Upper lobe of right lung (tissue), 1 donor: ENCODE measurements at regions not wholly inside any gene's neighbourhood (a gene's known extent, or its start where the extent isn't known, plus 50 kb on each side); places are given as distances from the start of the nearest gene placed in this dataset.

Source experiments
- ATAC-seq: fragments of 200-7000 bp; cut with Tn5 transposase; one replicate; pipeline ENCODE4 v1.9.1; 2020; ENCODE audit warnings: mild to moderate bottlenecking, moderate library complexity
- DNase-seq: peaks from one replicate; pipeline ENCODE4 v3.0.0-alpha.2; 2020
- H3K27ac ChIP-seq: fragments of 200-600 bp; one replicate; pipeline ENCODE4 v1.8.0; 2022
- H3K27me3 ChIP-seq: fragments of 200-600 bp; one replicate; pipeline ENCODE4 v1.8.0; 2022; ENCODE audit warnings: mild to moderate bottlenecking
- H3K36me3 ChIP-seq: fragments of 200-600 bp; one replicate; pipeline ENCODE4 v1.8.0; 2022
- H3K4me1 ChIP-seq: fragments of 200-600 bp; one replicate; pipeline ENCODE4 v1.8.0; 2022
- H3K4me3 ChIP-seq: fragments of 200-600 bp; one replicate; pipeline ENCODE4 v1.8.0; 2022; ENCODE audit warnings: mild to moderate bottlenecking
- H3K9me3 ChIP-seq: fragments of 200-600 bp; one replicate; pipeline ENCODE4 v1.8.0; 2022
- intact Hi-C: fragments of 100-400 bp; cut with DNase I; formaldehyde crosslinking; loops from one replicate; pipeline ENCODE4 v1.11.0; 2022
- TF ChIP-seq, protein P1 (sequence below): fragments of 200-600 bp; IDR thresholded peaks from one replicate; pipeline ENCODE4 v1.8.0; 2022; ENCODE audit warnings: antibody characterized with exemption
- donor health status: DM: no; HTN: yes; CAD: no; lungs with severe emphysema.

DNA sequence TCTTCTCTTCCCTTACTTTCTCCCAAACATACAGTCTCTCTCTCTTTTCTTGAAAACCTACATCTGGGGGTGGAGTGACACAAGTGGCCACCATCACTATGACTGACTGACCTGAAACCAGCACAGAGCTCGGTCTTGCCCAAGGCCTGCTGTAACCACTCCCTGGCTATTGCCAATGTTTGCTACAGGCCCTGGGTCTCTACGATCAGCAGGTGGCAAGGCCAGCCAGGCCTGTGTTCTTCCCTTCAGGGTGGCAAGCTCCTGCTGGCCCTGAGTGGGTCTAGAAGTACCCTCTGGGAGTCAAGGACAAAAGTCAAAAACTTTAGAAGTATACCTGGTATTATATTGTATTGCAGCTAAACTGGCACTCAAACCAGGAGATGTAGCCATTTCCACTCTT is 140.9 kb upstream of the TGFBR2 start:
- no peak overlapping the region for H3K4me3 ChIP-seq
- intact Hi-C loops, result no loop called here
- TF ChIP-seq, protein P1, sequence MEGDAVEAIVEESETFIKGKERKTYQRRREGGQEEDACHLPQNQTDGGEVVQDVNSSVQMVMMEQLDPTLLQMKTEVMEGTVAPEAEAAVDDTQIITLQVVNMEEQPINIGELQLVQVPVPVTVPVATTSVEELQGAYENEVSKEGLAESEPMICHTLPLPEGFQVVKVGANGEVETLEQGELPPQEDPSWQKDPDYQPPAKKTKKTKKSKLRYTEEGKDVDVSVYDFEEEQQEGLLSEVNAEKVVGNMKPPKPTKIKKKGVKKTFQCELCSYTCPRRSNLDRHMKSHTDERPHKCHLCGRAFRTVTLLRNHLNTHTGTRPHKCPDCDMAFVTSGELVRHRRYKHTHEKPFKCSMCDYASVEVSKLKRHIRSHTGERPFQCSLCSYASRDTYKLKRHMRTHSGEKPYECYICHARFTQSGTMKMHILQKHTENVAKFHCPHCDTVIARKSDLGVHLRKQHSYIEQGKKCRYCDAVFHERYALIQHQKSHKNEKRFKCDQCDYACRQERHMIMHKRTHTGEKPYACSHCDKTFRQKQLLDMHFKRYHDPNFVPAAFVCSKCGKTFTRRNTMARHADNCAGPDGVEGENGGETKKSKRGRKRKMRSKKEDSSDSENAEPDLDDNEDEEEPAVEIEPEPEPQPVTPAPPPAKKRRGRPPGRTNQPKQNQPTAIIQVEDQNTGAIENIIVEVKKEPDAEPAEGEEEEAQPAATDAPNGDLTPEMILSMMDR, result no peak
- DNase-seq (no peak), ATAC-seq (no peak)
- H3K27me3 ChIP-seq, result no peaks in the 10 kb centered on the region
- no peaks in the 10 kb centered on the region for H3K36me3 ChIP-seq
- no peak overlapping the region for H3K27ac ChIP-seq
- no peaks in the 10 kb centered on the region for H3K9me3 ChIP-seq
- peaks cover under 1% of the 10 kb centered on the region for H3K4me1 ChIP-seq

DNA sequence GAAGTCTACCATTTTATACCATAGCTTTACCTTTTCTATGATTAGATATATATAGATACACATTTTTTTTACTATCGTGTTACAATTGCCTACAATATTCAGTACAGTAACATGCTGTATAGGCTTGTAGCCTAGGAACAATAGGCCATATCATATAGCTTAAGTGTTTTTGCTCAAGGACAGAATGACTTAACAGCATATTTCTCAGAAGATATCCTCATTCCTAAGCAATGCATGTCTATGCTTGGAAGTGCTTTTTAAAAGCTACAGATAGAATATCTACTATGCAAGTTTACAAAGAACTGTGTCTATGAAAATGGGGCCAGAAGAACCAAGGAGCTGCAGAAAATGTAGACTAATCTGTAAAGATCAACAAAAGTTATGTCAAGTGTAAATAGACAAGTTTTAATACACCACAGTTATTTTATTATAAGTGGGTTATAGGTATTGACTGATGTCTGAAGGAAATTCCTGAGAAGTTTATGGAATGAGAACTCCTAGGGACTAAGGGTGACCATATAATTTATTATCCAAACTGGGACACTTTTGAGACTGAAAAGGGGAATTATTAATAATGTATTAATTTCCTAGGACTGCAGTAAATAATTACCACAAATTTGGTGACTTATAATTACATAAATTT is 138.7 kb upstream of the TGFBR2 start:
- ATAC-seq, result no peak
- Histone ChIP-seq H3K27me3 (no peaks in the 10 kb centered on the region), H3K4me1 (peaks cover 13% of the 10 kb centered on the region), H3K36me3 (no peaks in the 10 kb centered on the region), H3K27ac (no peak overlapping the region), H3K4me3 (no peak overlapping the region), H3K9me3 (no peaks in the 10 kb centered on the region)
- no peak for DNase-seq
- intact Hi-C loops, result no loop called here
- TF ChIP-seq, protein P1, result no peak

DNA sequence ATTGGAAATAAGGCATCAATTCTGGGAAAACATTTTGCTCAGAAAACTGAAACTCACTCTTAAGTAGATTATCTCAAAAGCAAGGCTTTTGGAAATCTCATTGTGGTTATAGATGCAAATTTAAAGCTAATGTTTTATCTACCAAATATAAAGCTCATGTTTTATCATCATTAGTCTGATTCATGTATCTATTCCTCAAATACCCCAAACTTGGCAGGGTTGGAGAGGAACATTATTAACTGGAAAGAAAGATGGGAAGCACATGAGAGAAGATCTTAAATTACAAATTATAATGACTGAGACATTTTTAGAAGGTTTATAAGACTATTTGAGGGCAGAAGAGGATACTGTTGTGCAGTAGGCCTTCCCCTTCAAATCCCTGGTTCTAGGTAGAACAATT is 137.3 kb upstream of the TGFBR2 start:
- ATAC-seq, result no peak
- Histone ChIP-seq H3K27me3 (no peaks in the 10 kb centered on the region), H3K27ac (no peak overlapping the region), H3K4me1 (peaks cover 26% of the 10 kb centered on the region), H3K9me3 (no peaks in the 10 kb centered on the region), H3K36me3 (no peaks in the 10 kb centered on the region), H3K4me3 (no peak overlapping the region)
- DNase-seq, result no peak
- intact Hi-C loops, result no loop called here
- TF ChIP-seq, protein P1, result no peak

DNA sequence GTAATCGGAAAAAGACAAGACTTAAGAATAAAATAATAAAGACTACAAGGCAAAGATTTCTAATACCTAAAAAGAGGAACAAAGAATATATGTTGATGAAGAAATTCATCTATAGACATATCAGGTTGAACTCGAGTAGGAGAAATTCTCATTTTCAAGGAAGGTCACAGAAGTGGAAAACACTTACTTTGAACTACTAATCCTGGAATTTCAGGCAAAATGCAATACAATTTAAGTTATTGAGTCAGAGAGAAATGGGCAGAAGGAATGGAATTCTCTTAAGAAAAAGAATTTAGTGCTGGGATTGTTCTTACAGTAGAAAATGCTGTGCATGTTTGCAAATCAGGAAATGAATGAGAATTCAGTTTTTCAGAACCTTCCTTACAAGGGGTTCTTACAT is 135.9 kb upstream of the TGFBR2 start:
- peaks cover 26% of the 10 kb centered on the region for H3K4me1 ChIP-seq
- no peak overlapping the region for H3K27ac ChIP-seq
- H3K36me3 ChIP-seq, result no peaks in the 10 kb centered on the region
- DNase-seq (no peak), ATAC-seq (no peak)
- H3K27me3 ChIP-seq, result no peaks in the 10 kb centered on the region
- H3K4me3 ChIP-seq, result no peak overlapping the region
- intact Hi-C loops, result no loop called here
- H3K9me3 ChIP-seq, result no peaks in the 10 kb centered on the region
- TF ChIP-seq, protein P1, result no peak

DNA sequence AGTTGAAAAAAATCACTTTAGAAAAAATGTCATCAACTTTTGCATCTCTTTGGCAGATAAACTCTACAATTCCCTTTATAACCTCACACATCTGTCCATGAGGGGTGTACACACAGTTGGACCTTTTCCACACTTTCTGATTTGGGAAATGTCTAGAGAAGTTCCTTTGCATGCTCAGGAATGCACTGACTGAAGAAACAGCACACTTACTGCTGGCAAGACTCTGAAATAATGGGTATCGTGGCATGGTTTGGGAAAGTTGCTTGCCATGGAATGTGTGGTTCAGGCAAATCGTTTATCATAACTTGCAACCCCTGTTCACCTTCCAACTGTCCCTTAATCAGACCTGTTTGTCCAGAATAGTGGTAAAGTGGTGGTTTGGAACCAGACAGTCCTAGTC is 135.3 kb upstream of the TGFBR2 start:
- no peak for DNase-seq
- TF ChIP-seq, protein P1, result no peak
- intact Hi-C loops, result no loop called here
- Histone ChIP-seq H3K27me3 (no peaks in the 10 kb centered on the region), H3K4me3 (no peak overlapping the region), H3K9me3 (no peaks in the 10 kb centered on the region), H3K27ac (peak overlapping the region; percentile 7), H3K4me1 (peaks cover 29% of the 10 kb centered on the region), H3K36me3 (no peaks in the 10 kb centered on the region)
- ATAC-seq, result no peak
